GM21526 (cell line): ENCODE measurements at regions not wholly inside any gene's neighbourhood (a gene's known extent, or its start where the extent isn't known, plus 50 kb on each side); places are given as distances from the start of the nearest gene placed in this dataset.
"Not testable (repeated sequence)": the region's sequence is repeated elsewhere in the genome, so short reads cannot be mapped to it uniquely, and the experiment has no call there.

Experiments used
- ATAC-seq: cut with Tn5 transposase; IDR thresholded peaks from one replicate; pipeline ENCODE4 v1.9.1; 2021; ENCODE audit warnings: moderate library complexity; ENCODE audit not compliant: unreplicated experiment, low FRiP score

GRCh38 chr16:75780669-75781068 lies 54.4 kb upstream of the CPHXL start:
- no peak for ATAC-seq

GRCh38 chr16:75781683-75782343 lies 55.5 kb upstream of the CPHXL start:
- ATAC-seq: no peak

- no peak for ATAC-seq
These were observed 61.1 kb upstream of the CPHXL start for GRCh38 chr16:75787440-75787839.

GRCh38 chr16:75789237-75789636 lies 62.9 kb upstream of the CPHXL start:
- peak; percentile 85 for ATAC-seq

DNA sequence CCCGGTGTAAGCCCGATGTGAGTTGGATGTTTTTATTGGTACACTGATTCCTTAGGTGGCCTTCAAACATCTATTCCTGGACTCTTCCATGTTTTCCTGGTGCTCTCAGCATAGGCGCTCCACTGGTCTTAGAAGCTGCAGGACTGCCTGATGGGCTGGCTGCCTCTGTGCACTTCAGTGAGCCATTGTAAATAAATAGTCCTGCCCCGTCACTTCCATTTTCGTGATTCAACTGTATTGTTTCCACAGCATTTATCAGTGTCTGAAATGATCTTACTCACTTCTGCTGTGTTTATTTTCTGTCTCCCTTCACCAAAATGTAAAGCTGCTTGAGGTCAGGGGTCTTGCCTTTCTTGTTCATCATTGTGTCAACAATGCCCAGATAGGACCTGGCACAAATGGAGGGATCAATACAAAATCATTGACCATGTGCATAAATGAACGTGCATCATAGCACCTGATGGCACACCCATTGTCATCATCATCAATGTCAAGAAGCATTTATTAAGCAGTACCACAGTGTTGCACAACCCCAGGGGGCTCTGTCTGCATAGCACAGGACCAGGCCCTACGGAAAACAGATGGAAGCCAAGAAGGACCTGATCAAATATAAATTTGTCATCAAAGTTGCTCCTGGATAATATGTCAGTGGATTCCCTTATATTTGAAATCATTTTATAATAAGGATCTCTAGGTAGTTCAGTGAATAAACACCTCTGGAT lies 66.6 kb upstream of the CPHXL start:
- no peak for ATAC-seq

- ATAC-seq: no peak
These were observed 67.4 kb upstream of the CPHXL start for GRCh38 chr16:75793641-75794040.

DNA sequence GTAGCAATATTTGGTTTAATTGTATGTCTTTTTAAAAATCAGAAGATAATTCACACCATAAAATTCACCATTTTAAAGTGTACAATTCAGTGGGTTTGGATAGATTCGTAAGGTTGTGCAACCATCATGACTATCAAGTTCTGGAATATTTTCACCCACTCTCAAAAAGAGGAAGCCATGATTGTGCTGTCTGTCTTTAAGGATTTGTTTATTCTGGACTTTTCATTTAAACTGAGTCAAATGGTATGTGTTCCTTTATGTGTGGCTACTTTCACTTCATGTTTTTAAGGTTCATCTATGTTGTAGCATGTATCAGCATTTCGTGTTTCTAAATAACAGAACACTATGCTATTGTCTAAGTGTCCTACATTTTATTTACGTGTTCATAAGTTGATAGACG lies 68.1 kb upstream of the CPHXL start:
- ATAC-seq: no peak

- ATAC-seq: no peak
These were observed 72.4 kb upstream of the CPHXL start for GRCh38 chr16:75798714-75799113.

GRCh38 chr16:75801307-75801706 lies 75.0 kb upstream of the CPHXL start:
- no peak for ATAC-seq

DNA sequence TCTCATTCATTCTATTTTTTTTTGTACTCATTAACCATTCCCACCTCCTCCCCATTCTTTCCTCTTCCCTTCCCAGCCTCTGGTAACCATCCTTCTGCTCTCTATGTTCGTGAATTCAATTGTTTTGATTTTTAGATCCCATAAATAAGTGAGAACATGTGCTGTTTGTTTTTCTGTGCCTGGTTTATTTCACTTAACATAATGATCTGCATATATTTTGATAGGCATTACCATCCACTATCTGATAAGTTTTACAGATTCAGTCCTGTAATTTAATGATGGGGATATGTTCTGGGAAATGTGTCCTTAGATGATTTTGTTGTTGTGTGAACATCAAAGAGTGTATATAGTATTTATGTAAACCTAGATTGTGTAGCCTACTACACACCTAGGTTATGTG lies 77.5 kb upstream of the CPHXL start:
- ATAC-seq: no peak

DNA sequence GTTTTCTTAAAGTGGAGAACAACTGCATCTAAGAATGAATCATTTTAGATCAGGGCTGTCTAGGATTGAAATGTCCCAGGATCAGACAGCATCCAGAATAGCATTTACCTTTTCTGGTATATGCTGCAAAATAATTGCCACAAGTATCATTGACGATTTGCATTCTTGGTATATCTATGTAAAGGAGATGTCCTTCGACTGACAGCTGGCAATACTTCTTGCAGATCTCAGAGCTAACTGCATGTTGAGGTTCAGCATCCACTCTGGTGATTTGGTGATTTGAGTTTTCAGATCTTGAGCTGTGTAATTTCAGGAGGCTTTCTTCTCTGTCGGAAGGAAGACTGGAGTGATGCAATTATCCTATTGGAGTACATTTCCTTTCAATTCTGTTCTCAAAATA lies 78.1 kb upstream of the CPHXL start:
- no peak for ATAC-seq

GRCh38 chr16:75805946-75806345 lies 79.7 kb upstream of the CPHXL start:
- ATAC-seq: no peak

GRCh38 chr16:75806487-75806886 lies 80.2 kb upstream of the CPHXL start:
- no peak for ATAC-seq

- ATAC-seq: no peak
These were observed 84.1 kb upstream of the CPHXL start for GRCh38 chr16:75810342-75810741.

GRCh38 chr16:75811020-75811634 lies 84.8 kb upstream of the CPHXL start:
- ATAC-seq: no peak

GRCh38 chr16:75818491-75818890 lies 92.2 kb upstream of the CPHXL start:
- no peak for ATAC-seq

GRCh38 chr16:75820672-75821071 lies 94.4 kb upstream of the CPHXL start:
- no peak for ATAC-seq

- ATAC-seq: no peak
These were observed 94.8 kb upstream of the CPHXL start for GRCh38 chr16:75821117-75821516.

- not testable (repeated sequence) for ATAC-seq
These were observed 99.5 kb upstream of the CPHXL start for GRCh38 chr16:75825750-75826149.

- ATAC-seq: not testable (repeated sequence)
These were observed 101.2 kb upstream of the CPHXL start for GRCh38 chr16:75827372-75828038.

DNA sequence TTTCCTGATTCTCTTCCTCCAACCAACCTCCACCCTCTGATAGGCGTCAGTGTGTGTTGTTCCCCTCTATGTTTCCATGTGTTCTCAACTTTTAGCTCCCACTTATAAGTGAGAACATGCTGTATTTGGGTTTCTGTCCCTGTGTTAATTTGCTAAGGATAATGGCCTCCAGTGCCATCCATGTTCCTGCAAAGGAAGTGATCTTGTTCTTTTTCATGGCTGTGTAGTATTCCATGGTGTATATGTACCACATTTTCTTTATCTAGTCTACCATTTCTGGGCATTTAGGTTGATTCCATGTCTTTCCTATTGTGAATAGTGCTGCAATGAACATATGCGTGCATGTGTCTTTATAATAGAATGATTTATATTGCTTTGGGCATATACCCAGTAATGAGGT lies 107.1 kb upstream of the CPHXL start:
- not testable (repeated sequence) for ATAC-seq
